ENCODE measurements at regions not wholly inside any gene's neighbourhood (a gene's known extent, or its start where the extent isn't known, plus 50 kb on each side); places are given as distances from the start of the nearest gene placed in this dataset.

GRCh38 chr4:14446904-14447303, 555.4 kb upstream of the CPEB2 start:
- no peak for DNase-seq (ENCODE audit: low read depth)

GRCh38 chr4:14449308-14449707, 553.0 kb upstream of the CPEB2 start:
- DNase-seq (ENCODE audit: low read depth), result no peak

GRCh38 chr4:14452001-14452400, 550.3 kb upstream of the CPEB2 start:
- no peak for DNase-seq (ENCODE audit: low read depth)

GRCh38 chr4:14452764-14453163, 549.5 kb upstream of the CPEB2 start:
- no peak for DNase-seq (ENCODE audit: low read depth)

- DNase-seq (ENCODE audit: low read depth), result no peak
These were observed 543.8 kb upstream of the CPEB2 start for GRCh38 chr4:14458463-14458862.

- no peak for DNase-seq (ENCODE audit: low read depth)
These were observed 537.2 kb upstream of the CPEB2 start for GRCh38 chr4:14465057-14465456.

GRCh38 chr4:14465507-14465906, 536.8 kb upstream of the CPEB2 start:
- no peak for DNase-seq (ENCODE audit: low read depth)

GRCh38 chr4:14478504-14478903, 523.8 kb upstream of the CPEB2 start:
- no peak for DNase-seq (ENCODE audit: low read depth)

GRCh38 chr4:14496408-14496807, 505.9 kb upstream of the CPEB2 start:
- no peak for DNase-seq (ENCODE audit: low read depth)

- DNase-seq (ENCODE audit: low read depth), result no peak
These were observed 505.3 kb upstream of the CPEB2 start for GRCh38 chr4:14496969-14497368.

GRCh38 chr4:14504162-14504561, 498.1 kb upstream of the CPEB2 start:
- no peak for DNase-seq (ENCODE audit: low read depth)

- DNase-seq (ENCODE audit: low read depth), result no peak
These were observed 488.8 kb upstream of the CPEB2 start for GRCh38 chr4:14513471-14513870.

- no peak for DNase-seq (ENCODE audit: low read depth)
These were observed 486.7 kb upstream of the CPEB2 start for GRCh38 chr4:14515556-14515955.

GRCh38 chr4:14518136-14518535, 484.1 kb upstream of the CPEB2 start:
- no peak for DNase-seq (ENCODE audit: low read depth)

GRCh38 chr4:14520171-14520570, 482.1 kb upstream of the CPEB2 start:
- DNase-seq (ENCODE audit: low read depth), result no peak

- DNase-seq (ENCODE audit: low read depth), result no peak
These were observed 478.0 kb upstream of the CPEB2 start for GRCh38 chr4:14524276-14524675.

- DNase-seq (ENCODE audit: low read depth), result peak; percentile 59
These were observed 473.4 kb upstream of the CPEB2 start for GRCh38 chr4:14528918-14529317.

GRCh38 chr4:14529653-14530052, 472.6 kb upstream of the CPEB2 start:
- peak; percentile 65 for DNase-seq (ENCODE audit: low read depth)

- no peak for DNase-seq (ENCODE audit: low read depth)
These were observed 469.8 kb upstream of the CPEB2 start for GRCh38 chr4:14532436-14532835.

GRCh38 chr4:14539246-14539645, 463.0 kb upstream of the CPEB2 start:
- DNase-seq (ENCODE audit: low read depth), result no peak

GRCh38 chr4:14545163-14545562, 457.1 kb upstream of the CPEB2 start:
- DNase-seq (ENCODE audit: low read depth), result no peak

GRCh38 chr4:14545807-14546206, 456.5 kb upstream of the CPEB2 start:
- DNase-seq (ENCODE audit: low read depth), result no peak

- no peak for DNase-seq (ENCODE audit: low read depth)
These were observed 450.2 kb upstream of the CPEB2 start for GRCh38 chr4:14552119-14552518.

GRCh38 chr4:14559646-14560045, 442.6 kb upstream of the CPEB2 start:
- DNase-seq (ENCODE audit: low read depth), result no peak

GRCh38 chr4:14560577-14560976, 441.7 kb upstream of the CPEB2 start:
- DNase-seq (ENCODE audit: low read depth), result no peak
